HCT116 (cell line): ENCODE measurements at regions not wholly inside any gene's neighbourhood (a gene's known extent, or its start where the extent isn't known, plus 50 kb on each side); places are given as distances from the start of the nearest gene placed in this dataset.

Experiments used
- ATAC-seq: fragments of 200-7000 bp; cut with Tn5 transposase; 2 replicates; pipeline ENCODE4 v1.9.1; 2020; ENCODE audit warnings: mild to moderate bottlenecking, moderate library complexity
- BruUV-seq: library from RNA; stranded (reverse); fragments of 400-500 nt; replicated peaks from 2 replicates; lab custom pipeline; 2021; lab: Mats Ljungman, UMichigan
- CTCF ChIA-PET: fragments of 300-600 bp; sonication (Branson Sonifier 250); formaldehyde crosslinking; loops from one replicate; lab custom pipeline; 2021; ENCODE audit warnings: antibody characterized with exemption; lab: Charles Lee
- POLR2A ChIA-PET: fragments of 300-600, 350-600 bp; sonication (Branson Sonifier 250); formaldehyde crosslinking; loops from one replicate; lab custom pipeline; 2021; ENCODE audit warnings: antibody characterized with exemption; lab: Charles Lee
- RAD21 ChIA-PET, 2 experiments: fragments of 300-600 bp; sonication (Branson Sonifier 250); formaldehyde crosslinking; loops; one replicate each; lab custom pipeline; 2023; ENCODE audit warnings: low total read pairs in 2 of 2; ENCODE audit not compliant: uncharacterized antibody in 2 of 2, unreplicated experiment in 2 of 2, low non-redundant PET in 1 of 2; lab: Charles Lee
- DNase-seq: peaks from one replicate; pipeline ENCODE4 v3.0.0-alpha.2; 2010; ENCODE audit warnings: low read depth, low spot score
- H2AFZ ChIP-seq: fragments of 200-600 bp; shearing (Covaris generic), sonication (generic); 2 replicates; pipeline ENCODE4 v1.6.1; 2017; ENCODE audit warnings: low read depth, mixed run types, mixed read lengths, antibody characterized with exemption, low read length; ENCODE audit not compliant: poor library complexity, severe bottlenecking
- H3K27ac ChIP-seq: 2 replicates; pipeline ENCODE4 v1.5.1; 2012; ENCODE audit warnings: low read depth, low read length
- H3K27me3 ChIP-seq: fragments of 200-600 bp; sonication (generic); 2 replicates; pipeline ENCODE4 v1.6.1; 2016; ENCODE audit warnings: mixed run types, low read length, mixed read lengths; ENCODE audit not compliant: insufficient read depth
- H3K36me3 ChIP-seq, 2 experiments: fragments of 200-500 bp in 1 of 2; fragments of 200-600 bp in 1 of 2; sonication (Bioruptor generic) in 1 of 2; sonication (generic) in 1 of 2; 2 replicates each; pipeline versions ENCODE4 v1.5.1 to v1.6.1; 2014 to 2016; ENCODE audit warnings: low read length in 2 of 2, inconsistent platforms in 1 of 2, mixed read lengths in 1 of 2, mixed run types in 1 of 2; ENCODE audit not compliant: insufficient read depth in 2 of 2, control insufficient read depth in 1 of 2
- H3K4me1 ChIP-seq, 2 experiments: fragments of 200-600 bp in 1 of 2; sonication (generic) in 1 of 2; 2 replicates each; pipeline versions ENCODE4 v1.5.1 to v1.6.1; 2012 to 2017; ENCODE audit warnings: low read length in 2 of 2, inconsistent platforms in 1 of 2, mild to moderate bottlenecking in 1 of 2, mixed read lengths in 1 of 2, mixed run types in 1 of 2, moderate library complexity in 1 of 2; ENCODE audit not compliant: insufficient read depth in 2 of 2, control insufficient read depth in 1 of 2
- H3K4me2 ChIP-seq: fragments of 200-600 bp; sonication (generic); 2 replicates; pipeline ENCODE4 v1.6.1; 2017; ENCODE audit warnings: mixed run types, low read length, mixed read lengths
- H3K4me3 ChIP-seq, 2 experiments: fragments of 200-600 bp in 1 of 2; sonication (generic) in 1 of 2; replicated peaks in 1 of 2; 2 replicates each; pipeline ENCODE4 v1.5.1; 2011 to 2016; ENCODE audit warnings: low read length in 2 of 2, control low read depth in 1 of 2, low read depth in 1 of 2, mild to moderate bottlenecking in 1 of 2, mixed read lengths in 1 of 2, mixed run types in 1 of 2
- H3K79me2 ChIP-seq: fragments of 200-600 bp; sonication (generic); 2 replicates; pipeline ENCODE4 v1.6.1; 2017; ENCODE audit warnings: mild to moderate bottlenecking, mixed run types, low read length, moderate library complexity, mixed read lengths; ENCODE audit not compliant: insufficient read depth
- H3K9ac ChIP-seq: fragments of 200-600 bp; sonication (generic); 2 replicates; pipeline ENCODE4 v1.6.1; 2016; ENCODE audit warnings: low read length, mixed read lengths
- H3K9me2 ChIP-seq: fragments of 200-600 bp; sonication (generic), shearing (Covaris generic); 2 replicates; pipeline ENCODE4 v1.6.1; 2017; ENCODE audit warnings: mixed run types, mild to moderate bottlenecking, moderate library complexity; ENCODE audit not compliant: insufficient read depth
- H3K9me3 ChIP-seq, 2 experiments: fragments of 200-500 bp in 1 of 2; fragments of 200-600 bp in 1 of 2; sonication (Bioruptor generic) in 1 of 2; sonication (generic) in 1 of 2; 2 replicates each; pipeline ENCODE4 v1.6.1; 2014 to 2017; ENCODE audit warnings: low read length in 2 of 2, mixed read lengths in 2 of 2, inconsistent platforms in 1 of 2, low read depth in 1 of 2, mild to moderate bottlenecking in 1 of 2, mixed run types in 1 of 2, moderate library complexity in 1 of 2; ENCODE audit not compliant: control insufficient read depth in 1 of 2, insufficient read depth in 1 of 2
- H4K20me1 ChIP-seq: fragments of 200-600 bp; sonication (generic), shearing (Covaris generic); 2 replicates; pipeline ENCODE4 v1.6.1; 2017; ENCODE audit warnings: mixed run types, mild to moderate bottlenecking, moderate library complexity; ENCODE audit not compliant: insufficient read depth
- CBX3 ChIP-seq: IDR thresholded peaks from 2 replicates; pipeline ENCODE4 v1.6.1; 2012; ENCODE audit warnings: low read depth
- EGR1 ChIP-seq: IDR thresholded peaks from 2 replicates; pipeline ENCODE4 v1.6.1; 2012; ENCODE audit warnings: low read depth
- EZH2phosphoT487 ChIP-seq: fragments of 200-600 bp; IDR thresholded peaks from 2 replicates; pipeline ENCODE4 v1.6.1; 2018; ENCODE audit warnings: antibody characterized with exemption, borderline replicate concordance
- FOSL1 ChIP-seq: IDR thresholded peaks from 2 replicates; pipeline ENCODE4 v1.6.1; 2012; ENCODE audit warnings: low read depth
- POLR2A ChIP-seq: IDR thresholded peaks from 2 replicates; pipeline ENCODE4 v1.7.0; 2011; ENCODE audit warnings: borderline replicate concordance; ENCODE audit not compliant: insufficient read depth, insufficient read length; ENCODE audit errors: extremely low read depth
- POLR2AphosphoS5 ChIP-seq: IDR thresholded peaks from 2 replicates; pipeline ENCODE4 v1.6.1; 2011; ENCODE audit warnings: mild to moderate bottlenecking, low read depth, low read length, moderate library complexity
- SRF ChIP-seq: IDR thresholded peaks from 2 replicates; pipeline ENCODE4 v1.6.1; 2012; ENCODE audit warnings: low read depth
- ZFX ChIP-seq: fragments of 450-650 bp; IDR thresholded peaks from 2 replicates; pipeline ENCODE4 v1.6.1; 2017
- intact Hi-C: fragments of 100-400 bp; cut with micrococcal nuclease; formaldehyde crosslinking; loops from 2 replicates; pipeline ENCODE4 v1.10.0; 2022
- TF ChIP-seq, protein P1 (sequence below): IDR thresholded peaks from 2 replicates; pipeline ENCODE4 v1.6.1; 2011; ENCODE audit warnings: mild to moderate bottlenecking, low read length, moderate library complexity; ENCODE audit not compliant: insufficient replicate concordance; ENCODE audit errors: extremely low read depth
- TF ChIP-seq, protein P2 (sequence below): IDR thresholded peaks from 2 replicates; pipeline ENCODE4 v1.6.1; 2012; ENCODE audit warnings: low read depth

DNA sequence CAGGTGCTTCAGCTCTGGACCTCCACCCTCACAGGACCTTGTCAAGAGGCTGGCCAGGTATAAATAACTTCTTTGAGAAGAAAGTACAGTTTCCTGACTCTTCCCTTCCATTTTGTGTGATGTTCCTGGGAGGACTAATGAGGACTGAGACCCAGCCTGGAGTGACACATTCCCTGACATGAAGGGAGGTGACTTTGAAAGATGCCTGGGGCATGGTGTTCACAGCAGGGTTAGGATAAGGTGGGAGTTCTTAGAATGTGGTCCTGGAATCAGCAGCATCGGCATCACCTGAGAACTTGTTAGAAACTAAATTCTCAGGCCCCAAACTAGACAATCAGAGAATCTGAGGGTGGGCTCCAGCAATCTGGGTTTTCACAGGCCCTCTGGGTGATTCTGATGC, 224.9 kb upstream of the BOD1L1 start:
- H3K9ac ChIP-seq = no peak overlapping the region
- no peak overlapping the region for H3K27ac ChIP-seq
- no peaks in the 10 kb centered on the region; a peak in 1 of 4 replicates for H3K9me3 ChIP-seq
- H3K4me3 ChIP-seq = no peak overlapping the region
- no peaks in the 10 kb centered on the region for H3K9me2 ChIP-seq
- ATAC-seq (no peak), DNase-seq (no peak)
- no peaks in the 10 kb centered on the region for H3K27me3 ChIP-seq
- no TSS peak for BruUV-seq
- H3K4me2 ChIP-seq = no peak overlapping the region
- TF ChIP-seq EZH2phosphoT487 (no peak), EGR1 (no peak), CBX3 (no peak)
- TF ChIP-seq, protein P1, sequence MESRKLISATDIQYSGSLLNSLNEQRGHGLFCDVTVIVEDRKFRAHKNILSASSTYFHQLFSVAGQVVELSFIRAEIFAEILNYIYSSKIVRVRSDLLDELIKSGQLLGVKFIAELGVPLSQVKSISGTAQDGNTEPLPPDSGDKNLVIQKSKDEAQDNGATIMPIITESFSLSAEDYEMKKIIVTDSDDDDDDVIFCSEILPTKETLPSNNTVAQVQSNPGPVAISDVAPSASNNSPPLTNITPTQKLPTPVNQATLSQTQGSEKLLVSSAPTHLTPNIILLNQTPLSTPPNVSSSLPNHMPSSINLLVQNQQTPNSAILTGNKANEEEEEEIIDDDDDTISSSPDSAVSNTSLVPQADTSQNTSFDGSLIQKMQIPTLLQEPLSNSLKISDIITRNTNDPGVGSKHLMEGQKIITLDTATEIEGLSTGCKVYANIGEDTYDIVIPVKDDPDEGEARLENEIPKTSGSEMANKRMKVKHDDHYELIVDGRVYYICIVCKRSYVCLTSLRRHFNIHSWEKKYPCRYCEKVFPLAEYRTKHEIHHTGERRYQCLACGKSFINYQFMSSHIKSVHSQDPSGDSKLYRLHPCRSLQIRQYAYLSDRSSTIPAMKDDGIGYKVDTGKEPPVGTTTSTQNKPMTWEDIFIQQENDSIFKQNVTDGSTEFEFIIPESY = no peak
- H3K4me1 ChIP-seq = no peaks in the 10 kb centered on the region
- CTCF ChIA-PET = no interaction called here
- RAD21 ChIA-PET = no interaction called here
- intact Hi-C loops = no loop called here
- no peaks in the 10 kb centered on the region for H4K20me1 ChIP-seq
- POLR2A ChIA-PET = no interaction called here
- no peak overlapping the region for H2AFZ ChIP-seq
- H3K36me3 ChIP-seq = no peaks in the 10 kb centered on the region
- no peaks in the 10 kb centered on the region for H3K79me2 ChIP-seq

DNA sequence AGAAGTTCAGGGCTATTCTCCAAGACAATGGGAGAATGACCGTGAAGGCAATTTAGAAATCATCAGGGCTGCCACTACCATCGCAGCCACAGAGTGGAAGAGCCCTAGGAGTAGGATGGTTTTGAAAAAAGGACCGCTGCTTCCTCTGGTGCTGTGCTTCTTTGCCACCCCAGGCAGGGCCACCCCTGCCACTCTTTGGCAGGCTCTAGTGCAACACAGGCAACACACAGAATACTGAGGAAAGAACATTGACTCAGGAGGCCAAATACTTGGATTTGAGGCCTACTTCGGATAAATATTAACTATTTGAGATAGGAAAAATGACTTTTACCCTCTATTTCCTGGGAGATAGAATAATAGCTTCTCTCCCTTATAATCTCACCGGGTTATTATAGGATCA, 228.9 kb upstream of the BOD1L1 start:
- Histone ChIP-seq H3K9me3 (no peaks in the 10 kb centered on the region; a peak in 1 of 4 replicates), H3K4me1 (no peaks in the 10 kb centered on the region), H3K79me2 (no peaks in the 10 kb centered on the region), H4K20me1 (no peaks in the 10 kb centered on the region), H3K27me3 (no peaks in the 10 kb centered on the region), H3K9me2 (no peaks in the 10 kb centered on the region), H3K4me2 (no peak overlapping the region), H3K4me3 (no peak overlapping the region), H3K9ac (no peak overlapping the region), H2AFZ (no peak overlapping the region), H3K36me3 (no peaks in the 10 kb centered on the region), H3K27ac (no peak overlapping the region)
- no peak for TF ChIP-seq CBX3
- TF ChIP-seq SRF = no peak
- TF ChIP-seq POLR2A = no peak
- TF ChIP-seq POLR2AphosphoS5 = no peak
- TF ChIP-seq ZFX = no peak
- no peak for TF ChIP-seq EZH2phosphoT487
- TF ChIP-seq FOSL1 = no peak
- TF ChIP-seq, protein P2, sequence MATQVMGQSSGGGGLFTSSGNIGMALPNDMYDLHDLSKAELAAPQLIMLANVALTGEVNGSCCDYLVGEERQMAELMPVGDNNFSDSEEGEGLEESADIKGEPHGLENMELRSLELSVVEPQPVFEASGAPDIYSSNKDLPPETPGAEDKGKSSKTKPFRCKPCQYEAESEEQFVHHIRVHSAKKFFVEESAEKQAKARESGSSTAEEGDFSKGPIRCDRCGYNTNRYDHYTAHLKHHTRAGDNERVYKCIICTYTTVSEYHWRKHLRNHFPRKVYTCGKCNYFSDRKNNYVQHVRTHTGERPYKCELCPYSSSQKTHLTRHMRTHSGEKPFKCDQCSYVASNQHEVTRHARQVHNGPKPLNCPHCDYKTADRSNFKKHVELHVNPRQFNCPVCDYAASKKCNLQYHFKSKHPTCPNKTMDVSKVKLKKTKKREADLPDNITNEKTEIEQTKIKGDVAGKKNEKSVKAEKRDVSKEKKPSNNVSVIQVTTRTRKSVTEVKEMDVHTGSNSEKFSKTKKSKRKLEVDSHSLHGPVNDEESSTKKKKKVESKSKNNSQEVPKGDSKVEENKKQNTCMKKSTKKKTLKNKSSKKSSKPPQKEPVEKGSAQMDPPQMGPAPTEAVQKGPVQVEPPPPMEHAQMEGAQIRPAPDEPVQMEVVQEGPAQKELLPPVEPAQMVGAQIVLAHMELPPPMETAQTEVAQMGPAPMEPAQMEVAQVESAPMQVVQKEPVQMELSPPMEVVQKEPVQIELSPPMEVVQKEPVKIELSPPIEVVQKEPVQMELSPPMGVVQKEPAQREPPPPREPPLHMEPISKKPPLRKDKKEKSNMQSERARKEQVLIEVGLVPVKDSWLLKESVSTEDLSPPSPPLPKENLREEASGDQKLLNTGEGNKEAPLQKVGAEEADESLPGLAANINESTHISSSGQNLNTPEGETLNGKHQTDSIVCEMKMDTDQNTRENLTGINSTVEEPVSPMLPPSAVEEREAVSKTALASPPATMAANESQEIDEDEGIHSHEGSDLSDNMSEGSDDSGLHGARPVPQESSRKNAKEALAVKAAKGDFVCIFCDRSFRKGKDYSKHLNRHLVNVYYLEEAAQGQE = no peak
- ATAC-seq = no peak
- no TSS peak for BruUV-seq
- POLR2A ChIA-PET = no interaction called here
- RAD21 ChIA-PET = no interaction called here
- CTCF ChIA-PET = no interaction called here
- intact Hi-C loops = no loop called here
- no peak for DNase-seq
